ENCODE measurements at regions not wholly inside any gene's neighbourhood (a gene's known extent, or its start where the extent isn't known, plus 50 kb on each side); places are given as distances from the start of the nearest gene placed in this dataset.

GRCh38 chr7:32680259-32681173 lies 185.2 kb downstream of the AVL9 start:
- no peaks in the 10 kb centered on the region for H3K27me3 ChIP-seq (ENCODE audit: control insufficient read depth in 4 of 4, insufficient read depth in 4 of 4, low read length in 3 of 4)
- no peaks in the 10 kb centered on the region for H3K4me1 ChIP-seq (ENCODE audit: control insufficient read depth in 4 of 4, insufficient read depth in 4 of 4, low read length in 3 of 4)
- H3K9ac ChIP-seq (ENCODE audit: low read depth in 1 of 2, low read length in 2 of 2): no peak overlapping the region
- no peak overlapping the region for H3K4me3 ChIP-seq (ENCODE audit: low read depth in 1 of 3, low read length in 3 of 3)
- no peaks in the 10 kb centered on the region for H3K9me3 ChIP-seq (ENCODE audit: control insufficient read depth in 4 of 4, low read length in 3 of 4)
- H3K27ac ChIP-seq (ENCODE audit: low read depth in 1 of 2, low read length in 2 of 2): no peak overlapping the region
- DNase-seq (ENCODE audit: low spot score): no peak
- TF ChIP-seq RXRA (IDR thresholded peaks at IDR 0.05): no peak
- TF ChIP-seq JUND (IDR thresholded peaks at IDR 0.05): no peak
- TF ChIP-seq CTCF (IDR thresholded peaks at IDR 0.05; ENCODE audit: low read depth, low read length, missing input control): no peak
- no peak for TF ChIP-seq MAX (IDR thresholded peaks at IDR 0.05)
- no peak for TF ChIP-seq YY1 (IDR thresholded peaks at IDR 0.05)
- TF ChIP-seq FOXA2 (IDR thresholded peaks at IDR 0.05): no peak
- TF ChIP-seq RAD21 (IDR thresholded peaks at IDR 0.05): no peak
- no peak for TF ChIP-seq FOXA1 (IDR thresholded peaks at IDR 0.05)
- no peak for TF ChIP-seq GABPA (IDR thresholded peaks at IDR 0.05 in 1 of 2, conservative IDR thresholded peaks at IDR 0.05 in 1 of 2)
- TF ChIP-seq ZBTB33 (IDR thresholded peaks at IDR 0.05): no peak
- no peak for TF ChIP-seq TAF1 (conservative IDR thresholded peaks at IDR 0.05)
- no peaks in the 10 kb centered on the region for H3K36me3 ChIP-seq (ENCODE audit: control insufficient read depth in 4 of 4, insufficient read depth in 3 of 4, low read depth in 1 of 4, low read length in 3 of 4)
- 64% methylated on average over 6 of the region's 6 CpGs for WGBS

GRCh38 chr7:32679192-32679591 lies 183.9 kb downstream of the AVL9 start:
- 96% methylated on average over 4 of the region's 4 CpGs for WGBS
- Histone ChIP-seq H3K9me3 (ENCODE audit: control insufficient read depth in 4 of 4, low read length in 3 of 4) (no peaks in the 10 kb centered on the region), H3K4me3 (ENCODE audit: low read depth in 1 of 3, low read length in 3 of 3) (no peak overlapping the region), H3K36me3 (ENCODE audit: control insufficient read depth in 4 of 4, insufficient read depth in 3 of 4, low read depth in 1 of 4, low read length in 3 of 4) (no peaks in the 10 kb centered on the region), H3K27me3 (ENCODE audit: control insufficient read depth in 4 of 4, insufficient read depth in 4 of 4, low read length in 3 of 4) (no peaks in the 10 kb centered on the region), H3K9ac (ENCODE audit: low read depth in 1 of 2, low read length in 2 of 2) (no peak overlapping the region), H3K27ac (ENCODE audit: low read depth in 1 of 2, low read length in 2 of 2) (no peak overlapping the region), H3K4me1 (ENCODE audit: control insufficient read depth in 4 of 4, insufficient read depth in 4 of 4, low read length in 3 of 4) (no peaks in the 10 kb centered on the region)
- no peak for DNase-seq (ENCODE audit: low spot score)
- TF ChIP-seq JUND (IDR thresholded peaks at IDR 0.05) (no peak), NR2F2 (IDR thresholded peaks at IDR 0.05) (no peak), ZBTB33 (IDR thresholded peaks at IDR 0.05) (no peak), SP1 (IDR thresholded peaks at IDR 0.05) (no peak), EGR1 (IDR thresholded peaks at IDR 0.05; ENCODE audit: low read depth in 2 of 2) (no peak), HNF4A (conservative IDR thresholded peaks at IDR 0.05) (no peak), GABPA (IDR thresholded peaks at IDR 0.05 in 1 of 2, conservative IDR thresholded peaks at IDR 0.05 in 1 of 2) (no peak), ATF3 (IDR thresholded peaks at IDR 0.05) (no peak), FOXA2 (IDR thresholded peaks at IDR 0.05) (no peak), YY1 (IDR thresholded peaks at IDR 0.05) (no peak), MAX (IDR thresholded peaks at IDR 0.05) (no peak), TAF1 (conservative IDR thresholded peaks at IDR 0.05) (no peak), HNF4G (IDR thresholded peaks at IDR 0.05) (no peak)
